GM12878 (cell line): ENCODE measurements at regions not wholly inside any gene's neighbourhood (a gene's known extent, or its start where the extent isn't known, plus 50 kb on each side); places are given as distances from the start of the nearest gene placed in this dataset.

Experiments
- ATAC-seq: fragments of 200-7000 bp; cut with Tn5 transposase; 3 replicates; pipeline ENCODE4 v1.9.1; 2020; ENCODE audit warnings: mild to moderate bottlenecking, moderate library complexity
- BruUV-seq: library from RNA; stranded (reverse); fragments of 400-500 nt; replicated peaks from 2 replicates; lab custom pipeline; 2021; lab: Mats Ljungman, UMichigan
- CTCF ChIA-PET: fragments of 300-600 bp; sonication (Branson Sonifier 250); formaldehyde crosslinking; extraction: SDS; loops from one replicate; lab custom pipeline; 2021; ENCODE audit warnings: inconsistent platforms; lab: Yijun Ruan, JAX
- POLR2A ChIA-PET: fragments of 350-600 bp; formaldehyde crosslinking; extraction: SDS; loops from one replicate; lab custom pipeline; 2021; ENCODE audit warnings: inconsistent platforms; lab: Charles Lee
- RAD21 ChIA-PET: fragments of 300-600 bp; sonication (Branson Sonifier 250); formaldehyde crosslinking; loops from one replicate; lab custom pipeline; 2023; ENCODE audit warnings: antibody characterized with exemption; ENCODE audit not compliant: unreplicated experiment; lab: Charles Lee
- SMC1A ChIA-PET: fragments of 300-600 bp; sonication (Branson Sonifier 250); formaldehyde crosslinking; loops from one replicate; lab custom pipeline; 2023; ENCODE audit not compliant: unreplicated experiment, uncharacterized antibody; lab: Charles Lee
- DNase-seq: peaks from one replicate; pipeline ENCODE4 v3.0.0-alpha.2; 2011; ENCODE audit warnings: low read depth, low spot score
- FAIRE-seq: peaks from 3 replicates; lab custom pipeline; 2011; peaks lifted over from hg19 to GRCh38; lab: Jason Lieb, UNC
- H2AFZ ChIP-seq: 2 replicates; pipeline ENCODE4 v1.6.0; 2011; ENCODE audit warnings: low read depth, low read length, control low read depth; ENCODE audit not compliant: control insufficient read depth
- H3K27ac ChIP-seq: 2 replicates; pipeline ENCODE4 v1.5.1; 2011; ENCODE audit warnings: control low read depth; ENCODE audit not compliant: control insufficient read depth, insufficient read depth
- H3K27me3 ChIP-seq, 2 experiments: replicated peaks in 1 of 2; 2 replicates each; pipeline versions ENCODE4 v1.6.0 to v1.6.1; 2011; ENCODE audit warnings: low read length in 1 of 2; ENCODE audit not compliant: control insufficient read depth in 2 of 2, insufficient read depth in 2 of 2
- H3K36me3 ChIP-seq, 2 experiments: 2 replicates each; pipeline ENCODE4 v1.5.1; 2011; ENCODE audit warnings: low read length in 1 of 2; ENCODE audit not compliant: control insufficient read depth in 2 of 2, insufficient read depth in 2 of 2
- H3K4me1 ChIP-seq: 2 replicates; pipeline ENCODE4 v1.6.1; 2011; ENCODE audit warnings: mild to moderate bottlenecking, low read length, moderate library complexity, mixed read lengths; ENCODE audit not compliant: control insufficient read depth, insufficient read depth
- H3K4me2 ChIP-seq: 2 replicates; pipeline ENCODE4 v1.6.0; 2011; ENCODE audit warnings: control low read depth; ENCODE audit not compliant: control insufficient read depth, insufficient read depth
- H3K4me3 ChIP-seq: fragments of 200-600 bp; sonication (generic); 2 replicates; pipeline ENCODE4 v1.5.1; 2016
- H3K79me2 ChIP-seq: 2 replicates; pipeline ENCODE4 v1.6.0; 2011; ENCODE audit warnings: low read length; ENCODE audit not compliant: control insufficient read depth, insufficient read depth
- H3K9ac ChIP-seq: 2 replicates; pipeline ENCODE4 v1.8.0; 2011; ENCODE audit warnings: low read length, control low read depth, mixed read lengths; ENCODE audit not compliant: control insufficient read depth, insufficient read depth
- H3K9me3 ChIP-seq: replicated peaks from 3 replicates; pipeline ENCODE4 v1.5.1; 2011; ENCODE audit warnings: mild to moderate bottlenecking, low read length; ENCODE audit not compliant: control insufficient read depth, insufficient read depth
- H4K20me1 ChIP-seq: 2 replicates; pipeline ENCODE4 v1.6.0; 2011; ENCODE audit not compliant: control insufficient read depth, insufficient read depth
- CEBPB ChIP-seq, 2 experiments: fragments of 150-350 bp in 1 of 2; IDR thresholded peaks; 2 replicates each; pipeline ENCODE4 v1.6.1; 2012 to 2014; ENCODE audit warnings: low read depth in 2 of 2, low read length in 2 of 2, borderline replicate concordance in 1 of 2, inconsistent platforms in 1 of 2
- CEBPZ ChIP-seq: fragments of 150-350 bp; IDR thresholded peaks from 2 replicates; pipeline ENCODE4 v1.6.1; 2016; ENCODE audit warnings: low read depth, low read length
- ESRRA ChIP-seq: IDR thresholded peaks from 2 replicates; pipeline ENCODE4 v1.6.1; 2012; ENCODE audit warnings: mild to moderate bottlenecking, low read length, improper control_type of control experiment
- ETV6 ChIP-seq, 2 experiments: fragments of 450-650 bp in 1 of 2; IDR thresholded peaks in 1 of 2; conservative IDR thresholded peaks in 1 of 2; 2 replicates each; pipeline ENCODE4 v1.6.1; 2014; ENCODE audit warnings: antibody characterized with exemption in 1 of 2, borderline replicate concordance in 1 of 2, low read depth in 1 of 2, mild to moderate bottlenecking in 1 of 2, moderate library complexity in 1 of 2
- FOXK2 ChIP-seq: fragments of 450-650 bp; IDR thresholded peaks from 2 replicates; pipeline ENCODE4 v1.6.1; 2017; ENCODE audit warnings: mild to moderate bottlenecking, moderate library complexity
- GABPA ChIP-seq: IDR thresholded peaks from 2 replicates; pipeline ENCODE4 v1.6.1; 2014; ENCODE audit warnings: antibody characterized with exemption, low read depth, mild to moderate bottlenecking, inconsistent platforms
- HCFC1 ChIP-seq: fragments of 150-350 bp; IDR thresholded peaks from 2 replicates; pipeline ENCODE4 v1.6.1; 2014; ENCODE audit warnings: low read length
- HDAC2 ChIP-seq: fragments of 200-600 bp; sonication (generic); IDR thresholded peaks from 2 replicates; pipeline ENCODE4 v1.6.1; 2017
- HDGF ChIP-seq: fragments of 450-650 bp; IDR thresholded peaks from 2 replicates; pipeline ENCODE4 v1.6.1; 2016; ENCODE audit warnings: antibody characterized with exemption
- NR2C2 ChIP-seq: IDR thresholded peaks from 2 replicates; pipeline ENCODE4 v1.6.1; 2011; ENCODE audit warnings: borderline replicate concordance, low read depth; ENCODE audit not compliant: control insufficient read depth, insufficient read length
- SIX5 ChIP-seq: IDR thresholded peaks from 2 replicates; pipeline ENCODE4 v1.6.1; 2011; ENCODE audit warnings: mild to moderate bottlenecking, low read depth, low read length, moderate library complexity; ENCODE audit not compliant: severe bottlenecking
- SMAD1 ChIP-seq: fragments of 450-650 bp; IDR thresholded peaks from 2 replicates; pipeline ENCODE4 v1.6.1; 2018; ENCODE audit warnings: mild to moderate bottlenecking, low read depth; ENCODE audit not compliant: partially characterized antibody
- YBX1 ChIP-seq: fragments of 450-650 bp; IDR thresholded peaks from 2 replicates; pipeline ENCODE4 v1.6.1; 2016; ENCODE audit warnings: antibody characterized with exemption
- ZBTB11 ChIP-seq: fragments of 450-650 bp; formaldehyde crosslinking; IDR thresholded peaks from 2 replicates; pipeline ENCODE4 v1.5.0; 2022; ENCODE audit warnings: mild to moderate bottlenecking, missing genetic modification characterization
- ZNF274 ChIP-seq: IDR thresholded peaks from one replicate; pipeline ENCODE4 v1.8.0; 2011; ENCODE audit not compliant: insufficient read length, insufficient read depth
- ZNF622 ChIP-seq: fragments of 450-650 bp; IDR thresholded peaks from 2 replicates; pipeline ENCODE4 v1.6.1; 2017; ENCODE audit warnings: mild to moderate bottlenecking, inconsistent platforms
- ZZZ3 ChIP-seq: IDR thresholded peaks from 2 replicates; pipeline ENCODE4 v1.6.1; 2011; ENCODE audit warnings: low read depth; ENCODE audit not compliant: control insufficient read depth, insufficient read length
- WGBS: methylation state at CpG from one replicate; pipeline ENCODE4 v1.1.6; 2016; ENCODE audit warnings: low lambda C conversion rate; ENCODE audit not compliant: insufficient replicate concordance, insufficient coverage; ENCODE audit errors: missing lambda C conversion rate; 5-methylcytosine and 5-hydroxymethylcytosine counted together
- in situ Hi-C: fragments of 300-500 bp; cut with MboI; formaldehyde crosslinking; loops from 9 replicates; pipeline ENCODE4 v1.14.3; 2018; ENCODE audit warnings: mixed read lengths
- intact Hi-C: fragments of 100-400 bp; cut with micrococcal nuclease; formaldehyde crosslinking; loops from one replicate; pipeline ENCODE4 v1.14.2; 2022; ENCODE audit not compliant: unreplicated experiment
- TF ChIP-seq, protein P1 (sequence below): IDR thresholded peaks from 2 replicates; pipeline ENCODE4 v1.6.1; 2011; ENCODE audit warnings: mild to moderate bottlenecking, low read depth, low read length, moderate library complexity; ENCODE audit not compliant: insufficient replicate concordance

GRCh38 chr2:187874786-187875185, 320.6 kb upstream of the TFPI start:
- CTCF ChIA-PET: no interaction called here
- H4K20me1 ChIP-seq: no peaks in the 10 kb centered on the region
- no peak overlapping the region for H3K27ac ChIP-seq
- H3K4me1 ChIP-seq: no peaks in the 10 kb centered on the region
- ATAC-seq: no peak
- intact Hi-C loops (no loop called here), in situ Hi-C loops (no loop called here)
- H3K9ac ChIP-seq: no peak overlapping the region
- no TSS peak for BruUV-seq
- FAIRE-seq: no peak
- POLR2A ChIA-PET: no interaction called here
- no peaks in the 10 kb centered on the region for H3K79me2 ChIP-seq
- H2AFZ ChIP-seq: no peak overlapping the region
- no peaks in the 10 kb centered on the region for H3K36me3 ChIP-seq
- DNase-seq: no peak
- WGBS: 17% methylated on average over 2 of the region's 2 CpGs
- TF ChIP-seq ZNF274 (no peak), SIX5 (no peak), SMAD1 (no peak), GABPA (no peak), FOXK2 (no peak), CEBPB (IDR thresholded peaks at IDR 0.05; ENCODE audit: borderline replicate concordance in 1 of 2, low read depth in 2 of 2, low read length in 2 of 2) (no peak), HCFC1 (no peak), ZZZ3 (no peak), ZNF622 (no peak), ZBTB11 (CRISPR knock-in tag) (no peak), CEBPZ (no peak), HDAC2 (no peak), YBX1 (no peak), NR2C2 (no peak), ESRRA (no peak), ETV6 (conservative IDR thresholded peaks at IDR 0.05 in 1 of 2, IDR thresholded peaks at IDR 0.05 in 1 of 2; ENCODE audit: borderline replicate concordance in 1 of 2, low read depth in 1 of 2) (no peak), HDGF (no peak)
- TF ChIP-seq, protein P1, sequence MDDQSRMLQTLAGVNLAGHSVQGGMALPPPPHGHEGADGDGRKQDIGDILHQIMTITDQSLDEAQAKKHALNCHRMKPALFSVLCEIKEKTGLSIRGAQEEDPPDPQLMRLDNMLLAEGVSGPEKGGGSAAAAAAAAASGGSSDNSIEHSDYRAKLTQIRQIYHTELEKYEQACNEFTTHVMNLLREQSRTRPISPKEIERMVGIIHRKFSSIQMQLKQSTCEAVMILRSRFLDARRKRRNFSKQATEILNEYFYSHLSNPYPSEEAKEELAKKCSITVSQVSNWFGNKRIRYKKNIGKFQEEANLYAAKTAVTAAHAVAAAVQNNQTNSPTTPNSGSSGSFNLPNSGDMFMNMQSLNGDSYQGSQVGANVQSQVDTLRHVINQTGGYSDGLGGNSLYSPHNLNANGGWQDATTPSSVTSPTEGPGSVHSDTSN: no peak
- RAD21 ChIA-PET: no interaction called here
- no peaks in the 10 kb centered on the region for H3K27me3 ChIP-seq
- SMC1A ChIA-PET: no interaction called here
- no peaks in the 10 kb centered on the region for H3K9me3 ChIP-seq
- no peak overlapping the region for H3K4me3 ChIP-seq
- no peak overlapping the region for H3K4me2 ChIP-seq
